Karpas-422 (cell line): ENCODE measurements at regions not wholly inside any gene's neighbourhood (a gene's known extent, or its start where the extent isn't known, plus 50 kb on each side); places are given as distances from the start of the nearest gene placed in this dataset.

Experiments
- DNase-seq: peaks from one replicate; pipeline ENCODE4 v3.0.0-alpha.2; 2015
- H2AFZ ChIP-seq: fragments of 200-600 bp; sonication (generic); 2 replicates; pipeline ENCODE4 v1.6.1; 2014; ENCODE audit warnings: antibody characterized with exemption, low read length, mixed read lengths
- H3K27ac ChIP-seq: fragments of 200-600 bp; sonication (generic); 2 replicates; pipeline ENCODE4 v1.5.1; 2014; ENCODE audit warnings: mild to moderate bottlenecking, low read length, moderate library complexity
- H3K27me3 ChIP-seq: fragments of 200-600 bp; sonication (generic); 2 replicates; pipeline ENCODE4 v1.6.1; 2014; ENCODE audit warnings: low read length, mixed read lengths
- H3K36me3 ChIP-seq: fragments of 200-600 bp; sonication (generic); 2 replicates; pipeline ENCODE4 v1.6.1; 2014; ENCODE audit warnings: low read length, mixed read lengths; ENCODE audit not compliant: insufficient read depth
- H3K4me1 ChIP-seq: fragments of 200-600 bp; sonication (generic); 2 replicates; pipeline ENCODE4 v1.6.1; 2014; ENCODE audit warnings: mild to moderate bottlenecking, low read length, mixed read lengths
- H3K4me2 ChIP-seq: fragments of 200-600 bp; sonication (generic); 2 replicates; pipeline ENCODE4 v1.6.1; 2014; ENCODE audit warnings: low read length, low read depth, mild to moderate bottlenecking; ENCODE audit not compliant: poor library complexity, severe bottlenecking
- H3K4me3 ChIP-seq: fragments of 200-600 bp; sonication (generic); 2 replicates; pipeline ENCODE4 v1.5.1; 2014; ENCODE audit warnings: mild to moderate bottlenecking, antibody characterized with exemption, low read length, mixed read lengths
- H3K79me2 ChIP-seq: fragments of 200-600 bp; sonication (generic); 2 replicates; pipeline ENCODE4 v1.6.1; 2014; ENCODE audit warnings: mild to moderate bottlenecking, low read length, mixed read lengths
- H3K9ac ChIP-seq: fragments of 200-600 bp; sonication (generic); 2 replicates; pipeline ENCODE4 v1.6.0; 2014; ENCODE audit warnings: low read length
- H3K9me2 ChIP-seq: fragments of 200-600 bp; sonication (generic), shearing (Covaris generic); replicated peaks from 2 replicates; pipeline ENCODE4 v1.6.0; 2014; ENCODE audit warnings: mild to moderate bottlenecking, low read length, moderate library complexity; ENCODE audit not compliant: insufficient read depth
- H3K9me3 ChIP-seq: fragments of 300-700, 200-600 bp; sonication (generic); 2 replicates; pipeline ENCODE4 v1.6.1; 2014; ENCODE audit warnings: low read length, mixed read lengths
- H4K20me1 ChIP-seq: fragments of 200-600 bp; sonication (generic); 2 replicates; pipeline ENCODE4 v1.6.1; 2014; ENCODE audit warnings: mild to moderate bottlenecking, antibody characterized with exemption, low read length, low read depth; ENCODE audit not compliant: insufficient read depth

DNA sequence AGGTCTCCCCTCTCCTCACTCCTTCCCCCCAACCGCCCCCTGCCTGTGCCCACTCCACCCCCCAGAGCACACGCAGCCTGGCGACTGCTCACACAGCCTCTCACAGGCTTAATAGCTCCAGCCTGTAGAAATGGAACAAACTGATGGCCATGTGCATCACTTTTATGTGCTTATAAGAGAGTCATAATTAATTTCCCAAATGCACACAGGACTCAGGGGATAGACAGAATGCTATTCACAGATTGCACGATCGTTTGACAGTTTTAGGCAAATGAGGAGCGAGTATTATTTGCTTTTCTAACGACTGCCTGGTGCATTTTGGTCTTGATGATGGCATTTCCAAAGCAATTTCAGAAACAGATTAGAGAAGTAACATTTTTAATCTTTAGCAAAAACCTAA is 97.7 kb upstream of the VSTM2B start:
- H3K9ac ChIP-seq, result no peak overlapping the region
- no peaks in the 10 kb centered on the region for H3K79me2 ChIP-seq
- H3K27me3 ChIP-seq, result no peaks in the 10 kb centered on the region
- H2AFZ ChIP-seq, result no peak overlapping the region
- no peaks in the 10 kb centered on the region for H3K9me3 ChIP-seq
- H3K4me1 ChIP-seq, result no peaks in the 10 kb centered on the region
- no peaks in the 10 kb centered on the region for H3K9me2 ChIP-seq
- H3K4me3 ChIP-seq, result no peak overlapping the region
- H3K4me2 ChIP-seq, result no peak overlapping the region
- no peak for DNase-seq
- no peak overlapping the region for H3K27ac ChIP-seq
- no peaks in the 10 kb centered on the region for H4K20me1 ChIP-seq
- H3K36me3 ChIP-seq, result no peaks in the 10 kb centered on the region

DNA sequence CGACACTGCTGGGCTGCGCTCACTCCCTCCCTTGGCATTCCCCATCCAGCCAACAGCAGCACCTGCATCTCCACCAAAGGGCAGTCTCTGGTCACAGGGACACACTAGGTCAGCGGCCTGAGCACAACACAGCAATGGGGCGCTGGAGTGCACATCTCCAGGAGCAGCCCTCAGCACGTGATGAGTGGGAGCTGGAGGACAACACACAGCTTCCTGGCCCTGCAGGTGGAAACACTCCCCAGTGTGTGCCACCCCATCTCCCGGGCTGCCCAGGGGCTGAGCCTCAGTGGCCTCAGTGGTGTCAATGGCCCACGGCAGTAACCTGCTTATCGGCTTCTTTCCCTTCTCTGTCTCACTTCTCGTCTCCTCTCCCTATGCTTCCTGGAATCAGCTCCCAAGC is 96.8 kb upstream of the VSTM2B start:
- Histone ChIP-seq H3K4me2 (no peak overlapping the region), H3K36me3 (no peaks in the 10 kb centered on the region), H3K27ac (no peak overlapping the region), H4K20me1 (no peaks in the 10 kb centered on the region), H3K9me3 (no peaks in the 10 kb centered on the region), H3K9me2 (no peaks in the 10 kb centered on the region), H3K4me3 (no peak overlapping the region), H2AFZ (no peak overlapping the region), H3K9ac (no peak overlapping the region), H3K4me1 (no peaks in the 10 kb centered on the region), H3K79me2 (no peaks in the 10 kb centered on the region), H3K27me3 (no peaks in the 10 kb centered on the region)
- DNase-seq, result no peak

- DNase-seq, result no peak
Measured at GRCh38 chr19:29429581-29429980, 96.2 kb upstream of the VSTM2B start.

DNA sequence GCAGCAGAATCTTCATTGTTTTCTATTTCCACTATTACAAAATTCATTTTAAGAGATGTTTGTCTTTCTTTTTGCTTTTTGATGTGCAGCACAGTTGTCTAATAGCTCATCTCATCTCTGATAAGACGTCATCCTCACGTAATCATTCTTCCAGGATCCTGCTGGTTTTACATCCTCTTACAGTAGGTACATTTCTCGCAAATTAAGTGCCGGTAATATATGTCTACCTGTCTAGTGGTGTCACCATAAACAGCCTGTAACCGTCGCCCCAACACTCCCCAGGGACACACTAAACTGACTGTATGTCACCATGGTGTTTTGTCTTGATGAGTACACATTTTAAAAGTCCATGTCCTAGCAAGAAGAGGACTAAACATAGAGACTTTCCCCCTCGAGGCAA is 94.5 kb upstream of the VSTM2B start:
- no peaks in the 10 kb centered on the region for H3K4me1 ChIP-seq
- H3K4me2 ChIP-seq, result no peak overlapping the region
- no peaks in the 10 kb centered on the region for H3K9me3 ChIP-seq
- no peaks in the 10 kb centered on the region for H3K27me3 ChIP-seq
- no peaks in the 10 kb centered on the region for H3K9me2 ChIP-seq
- H4K20me1 ChIP-seq, result no peaks in the 10 kb centered on the region
- H3K36me3 ChIP-seq, result no peaks in the 10 kb centered on the region
- DNase-seq, result no peak
- H3K9ac ChIP-seq, result no peak overlapping the region
- H3K4me3 ChIP-seq, result no peak overlapping the region
- no peaks in the 10 kb centered on the region for H3K79me2 ChIP-seq
- no peak overlapping the region for H3K27ac ChIP-seq
- no peak overlapping the region for H2AFZ ChIP-seq

More at GRCh38 chr19:29429581-29429980, 96.2 kb upstream of the VSTM2B start:
- Histone ChIP-seq H3K9me3 (no peaks in the 10 kb centered on the region), H3K79me2 (no peaks in the 10 kb centered on the region), H3K9ac (no peak overlapping the region), H3K27ac (no peak overlapping the region), H2AFZ (no peak overlapping the region), H3K4me2 (no peak overlapping the region), H3K36me3 (no peaks in the 10 kb centered on the region), H3K4me3 (no peak overlapping the region), H3K27me3 (no peaks in the 10 kb centered on the region), H4K20me1 (no peaks in the 10 kb centered on the region), H3K4me1 (no peaks in the 10 kb centered on the region), H3K9me2 (no peaks in the 10 kb centered on the region)

DNA sequence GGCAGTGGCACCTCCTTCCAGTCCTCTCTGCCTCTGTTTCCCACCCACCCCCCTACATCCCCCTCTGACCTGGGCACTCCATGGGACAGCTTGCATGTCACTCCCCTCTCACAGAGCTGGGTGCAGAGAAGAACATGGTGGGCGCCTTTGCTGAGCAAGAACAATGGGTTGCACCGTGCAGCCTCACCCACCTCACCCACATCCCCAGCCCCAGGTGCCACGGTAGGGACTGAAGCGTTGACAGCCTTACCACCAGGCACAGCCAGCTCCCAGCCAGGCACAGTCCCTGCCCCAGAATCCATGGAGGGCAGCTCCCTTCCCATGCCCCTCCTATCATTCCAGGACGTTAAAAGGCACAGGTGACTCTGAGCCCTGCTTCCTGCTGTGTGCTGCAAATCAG is 93.1 kb upstream of the VSTM2B start:
- H3K4me3 ChIP-seq, result no peak overlapping the region
- H2AFZ ChIP-seq, result no peak overlapping the region
- H3K36me3 ChIP-seq, result no peaks in the 10 kb centered on the region
- H3K79me2 ChIP-seq, result no peaks in the 10 kb centered on the region
- no peak overlapping the region for H3K9ac ChIP-seq
- H3K9me3 ChIP-seq, result no peaks in the 10 kb centered on the region
- no peaks in the 10 kb centered on the region for H3K27me3 ChIP-seq
- DNase-seq, result no peak
- H3K27ac ChIP-seq, result no peak overlapping the region
- no peaks in the 10 kb centered on the region for H3K9me2 ChIP-seq
- H3K4me1 ChIP-seq, result no peaks in the 10 kb centered on the region
- no peaks in the 10 kb centered on the region for H4K20me1 ChIP-seq
- H3K4me2 ChIP-seq, result no peak overlapping the region

GRCh38 chr19:29436591-29437103 is 89.1 kb upstream of the VSTM2B start:
- Histone ChIP-seq H3K9ac (no peak overlapping the region), H3K4me1 (no peaks in the 10 kb centered on the region), H3K27me3 (no peaks in the 10 kb centered on the region), H2AFZ (no peak overlapping the region), H3K27ac (no peak overlapping the region), H3K9me2 (no peaks in the 10 kb centered on the region), H3K4me2 (no peak overlapping the region), H3K4me3 (no peak overlapping the region), H3K9me3 (no peaks in the 10 kb centered on the region), H3K79me2 (no peaks in the 10 kb centered on the region), H4K20me1 (no peaks in the 10 kb centered on the region), H3K36me3 (no peaks in the 10 kb centered on the region)
- DNase-seq, result no peak

- no peaks in the 10 kb centered on the region for H3K27me3 ChIP-seq
- H3K9me2 ChIP-seq, result no peaks in the 10 kb centered on the region
- H3K79me2 ChIP-seq, result no peaks in the 10 kb centered on the region
- H3K9me3 ChIP-seq, result no peaks in the 10 kb centered on the region
- no peaks in the 10 kb centered on the region for H3K4me1 ChIP-seq
- no peak overlapping the region for H3K4me2 ChIP-seq
- H3K9ac ChIP-seq, result no peak overlapping the region
- H4K20me1 ChIP-seq, result no peaks in the 10 kb centered on the region
- no peaks in the 10 kb centered on the region for H3K36me3 ChIP-seq
- no peak overlapping the region for H2AFZ ChIP-seq
- no peak overlapping the region for H3K27ac ChIP-seq
- no peak for DNase-seq
- H3K4me3 ChIP-seq, result no peak overlapping the region
Measured at GRCh38 chr19:29439021-29439420, 86.8 kb upstream of the VSTM2B start.

DNA sequence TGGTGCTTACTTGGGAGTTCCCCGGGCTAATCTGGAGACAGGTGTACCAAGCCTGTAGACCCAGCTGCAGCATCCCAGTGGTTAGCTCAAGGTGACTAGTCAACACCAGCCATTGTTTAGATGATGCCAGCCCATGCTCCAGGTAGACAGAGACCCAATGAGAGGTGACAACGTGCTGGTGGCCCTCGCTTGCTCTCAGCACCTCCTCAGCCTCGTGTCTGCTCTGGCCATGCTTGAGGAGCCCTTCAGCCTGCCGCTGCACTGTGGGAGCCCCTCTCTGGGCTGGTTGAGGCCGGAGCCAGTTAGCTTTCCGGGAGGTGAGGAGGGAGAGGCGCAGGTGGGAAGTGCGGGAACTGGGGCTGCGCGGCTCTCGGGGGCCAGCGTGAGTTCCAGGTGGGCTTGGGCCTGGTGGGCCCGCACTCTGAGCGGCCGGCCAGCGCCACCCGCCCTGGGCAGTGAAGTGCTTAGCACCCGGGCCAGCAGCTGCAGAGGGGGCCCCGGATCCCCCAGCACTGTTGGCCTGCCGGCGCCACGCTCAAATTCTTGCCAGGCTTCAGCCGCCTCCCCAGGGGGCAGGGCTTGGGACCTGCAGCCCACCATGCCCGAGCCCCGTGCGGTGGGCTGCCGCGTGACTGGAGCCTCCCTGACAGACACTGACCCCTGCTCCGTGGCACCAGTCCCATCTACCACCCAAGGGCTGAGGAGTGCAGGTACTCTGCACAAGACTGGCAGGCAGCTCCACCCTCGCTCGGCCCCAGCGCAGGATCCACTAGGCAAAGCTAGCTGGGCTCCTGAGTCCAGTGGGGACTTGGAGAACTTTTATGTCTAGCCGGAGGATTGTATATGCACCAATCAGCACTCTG is 85.9 kb upstream of the VSTM2B start:
- Histone ChIP-seq H3K4me2 (no peak overlapping the region), H3K27me3 (no peaks in the 10 kb centered on the region), H3K9me2 (no peaks in the 10 kb centered on the region), H3K79me2 (no peaks in the 10 kb centered on the region), H2AFZ (no peak overlapping the region), H3K27ac (no peak overlapping the region), H3K4me1 (no peaks in the 10 kb centered on the region), H3K9ac (no peak overlapping the region), H3K4me3 (no peak overlapping the region), H3K9me3 (no peaks in the 10 kb centered on the region), H3K36me3 (no peaks in the 10 kb centered on the region), H4K20me1 (no peaks in the 10 kb centered on the region)
- no peak for DNase-seq
